Ascending aorta (tissue), 2 donors: ENCODE measurements at regions not wholly inside any gene's neighbourhood (a gene's known extent, or its start where the extent isn't known, plus 50 kb on each side); places are given as distances from the start of the nearest gene placed in this dataset.

Experiments used
- DNase-seq, 2 donors: peaks; one replicate each; pipeline ENCODE4 v3.0.0-alpha.2; 2019; ENCODE audit warnings: low spot score in 2 of 2
- H3K27ac ChIP-seq, 2 donors: fragments of 200-600 bp; sonication (generic); one replicate each; pipeline ENCODE4 v1.5.1; 2016 to 2017; ENCODE audit warnings: mild to moderate bottlenecking in 1 of 2
- H3K27me3 ChIP-seq: fragments of 200-600 bp; sonication (generic); one replicate; pipeline ENCODE4 v1.5.1; 2017
- H3K36me3 ChIP-seq, 2 donors: fragments of 200-600 bp; sonication (generic); one replicate each; pipeline ENCODE4 v1.5.1; 2016
- H3K4me1 ChIP-seq, 2 donors: fragments of 200-600 bp; sonication (generic); one replicate each; pipeline ENCODE4 v1.5.1; 2016 to 2017; ENCODE audit warnings: mild to moderate bottlenecking in 1 of 2
- H3K4me3 ChIP-seq, 2 donors: fragments of 200-600 bp; sonication (generic); one replicate each; pipeline ENCODE4 v1.5.1; 2016 to 2017; ENCODE audit warnings: mild to moderate bottlenecking in 1 of 2
- H3K9me3 ChIP-seq, 2 donors: fragments of 200-600 bp; sonication (generic); one replicate each; pipeline ENCODE4 v1.5.1; 2016
- CTCF ChIP-seq, 3 experiments: fragments of 200-600 bp in 2 of 3; fragments of 450-650 bp in 1 of 3; sonication (generic) in 2 of 3; IDR thresholded peaks; one replicate each; pipeline ENCODE4 v1.5.1; 2016 to 2019; ENCODE audit warnings: antibody characterized with exemption in 3 of 3, mild to moderate bottlenecking in 1 of 3, moderate library complexity in 1 of 3
- intact Hi-C: fragments of 100-400 bp; cut with DNase I; formaldehyde crosslinking; loops from one replicate; pipeline ENCODE4 v1.15.1; 2023

DNA sequence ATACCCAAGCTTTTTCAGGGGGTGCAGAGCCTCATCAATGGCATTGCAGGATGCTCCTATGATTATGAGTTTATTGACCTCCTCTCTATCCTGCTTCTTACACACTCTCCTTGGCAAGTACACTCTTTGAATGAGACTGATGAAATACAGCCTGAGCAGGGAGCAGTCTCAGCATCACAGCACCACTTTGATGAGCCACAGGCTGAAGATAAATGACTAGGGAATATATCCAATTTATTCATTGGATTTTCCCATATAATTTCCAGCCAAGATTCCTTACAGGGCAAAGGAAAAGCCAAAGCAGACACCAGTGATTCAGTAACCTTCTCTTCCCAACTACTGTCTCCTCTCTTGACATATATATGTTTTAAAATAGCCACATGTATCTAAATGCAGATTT, 79.2 kb downstream of the CASP12 start:
- TF ChIP-seq CTCF (IDR thresholded peaks at IDR 0.05), result no peak
- H3K27ac ChIP-seq, result no peak overlapping the region
- no peaks in the 10 kb centered on the region for H3K4me1 ChIP-seq
- H3K36me3 ChIP-seq, result no peaks in the 10 kb centered on the region
- no peaks in the 10 kb centered on the region for H3K27me3 ChIP-seq
- DNase-seq, result no peak
- intact Hi-C loops, result no loop called here
- no peak overlapping the region for H3K4me3 ChIP-seq
- H3K9me3 ChIP-seq, result no peaks in the 10 kb centered on the region

GRCh38 chr11:104817973-104818372, 80.3 kb downstream of the CASP12 start:
- intact Hi-C loops, result no loop called here
- no peaks in the 10 kb centered on the region for H3K9me3 ChIP-seq
- DNase-seq, result no peak
- H3K4me3 ChIP-seq, result no peak overlapping the region
- H3K27me3 ChIP-seq, result no peaks in the 10 kb centered on the region
- TF ChIP-seq CTCF (IDR thresholded peaks at IDR 0.05), result no peak
- no peaks in the 10 kb centered on the region for H3K4me1 ChIP-seq
- no peaks in the 10 kb centered on the region for H3K36me3 ChIP-seq
- H3K27ac ChIP-seq, result no peak overlapping the region

DNA sequence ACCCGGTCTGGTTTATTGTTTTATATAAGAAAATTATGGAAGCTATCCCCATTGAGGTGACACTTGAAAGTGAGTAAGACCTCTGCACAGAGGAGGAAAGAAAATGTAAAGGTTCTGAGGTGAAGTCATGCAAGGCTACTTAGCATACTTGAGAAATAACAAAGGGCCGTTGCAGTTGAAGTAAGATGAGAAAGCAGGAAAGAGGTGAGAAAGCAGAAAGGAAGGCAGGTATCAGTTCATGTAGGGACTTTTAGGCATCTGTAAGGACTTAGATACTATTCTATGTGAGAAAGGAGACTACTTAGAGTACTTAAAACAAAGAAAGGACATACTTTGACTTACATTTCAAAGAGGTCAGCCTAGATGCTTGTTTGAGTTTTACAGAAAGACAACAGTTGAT, 84.7 kb downstream of the CASP12 start:
- TF ChIP-seq CTCF (IDR thresholded peaks at IDR 0.05), result no peak
- intact Hi-C loops, result no loop called here
- Histone ChIP-seq H3K4me3 (no peak overlapping the region), H3K4me1 (no peaks in the 10 kb centered on the region), H3K27ac (no peak overlapping the region), H3K27me3 (no peaks in the 10 kb centered on the region), H3K9me3 (no peaks in the 10 kb centered on the region), H3K36me3 (no peaks in the 10 kb centered on the region)
- no peak for DNase-seq

DNA sequence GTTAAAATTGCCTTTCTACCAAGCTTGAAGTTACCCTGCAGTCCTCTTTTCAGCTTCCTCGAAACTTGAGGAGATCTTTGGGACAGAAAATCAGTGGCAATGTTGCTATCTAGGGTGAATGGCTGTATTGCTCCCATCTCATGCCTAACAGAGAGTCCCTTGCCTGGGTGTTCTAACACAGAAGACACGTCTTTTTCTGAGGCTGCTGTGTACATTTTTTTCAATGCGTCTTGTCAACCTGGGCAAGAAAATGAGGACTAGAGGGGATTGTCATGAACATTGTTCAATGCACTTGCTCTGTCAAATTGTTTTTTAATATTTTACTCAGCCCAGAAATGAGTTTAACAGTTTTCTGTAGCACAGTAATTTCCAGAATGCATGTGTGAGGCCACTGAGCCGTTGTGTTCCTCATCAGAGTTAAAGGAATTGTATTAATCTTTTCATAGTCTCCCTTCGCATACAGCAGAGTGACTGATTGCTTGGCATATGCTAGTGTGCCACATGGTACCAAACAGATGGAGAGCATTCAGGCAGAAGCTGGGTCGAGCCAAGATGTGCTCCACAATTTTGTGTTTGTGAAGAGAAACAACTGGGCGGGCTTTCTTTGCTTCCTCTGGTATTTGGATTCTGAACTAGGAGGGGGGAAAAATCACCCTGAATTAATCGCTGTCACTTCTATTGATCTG, 86.0 kb downstream of the CASP12 start:
- intact Hi-C loops, result no loop called here
- no peak for TF ChIP-seq CTCF (IDR thresholded peaks at IDR 0.05)
- no peaks in the 10 kb centered on the region for H3K9me3 ChIP-seq

DNA sequence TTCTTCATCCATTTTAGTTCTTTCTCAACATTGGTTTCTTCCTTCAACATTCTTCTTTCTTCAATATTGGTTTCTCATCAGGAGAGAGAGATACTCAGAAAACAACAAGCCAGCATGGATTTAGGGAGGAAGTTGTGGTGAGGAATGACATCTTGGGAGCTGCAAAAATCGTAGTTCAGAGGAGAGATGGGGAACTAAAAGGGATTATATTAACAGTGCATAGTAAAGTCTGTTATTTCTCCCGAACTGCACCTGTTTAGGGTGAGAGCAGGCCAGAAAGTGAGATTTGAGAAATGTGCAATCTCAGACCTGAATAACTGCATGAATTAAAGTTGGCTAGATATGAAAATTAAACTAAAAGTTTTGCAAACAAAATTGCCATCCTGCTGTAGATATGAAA, 94.5 kb downstream of the CASP12 start:
- intact Hi-C loops, result no loop called here
- H3K4me1 ChIP-seq, result no peaks in the 10 kb centered on the region
- no peak for TF ChIP-seq CTCF (IDR thresholded peaks at IDR 0.05)

More for the DNA sequence above, 86.0 kb downstream of the CASP12 start:
- Histone ChIP-seq H3K36me3 (no peaks in the 10 kb centered on the region), H3K4me3 (no peak overlapping the region), H3K27ac (no peak overlapping the region), H3K4me1 (no peaks in the 10 kb centered on the region), H3K27me3 (no peaks in the 10 kb centered on the region)
- DNase-seq, result no peak

DNA sequence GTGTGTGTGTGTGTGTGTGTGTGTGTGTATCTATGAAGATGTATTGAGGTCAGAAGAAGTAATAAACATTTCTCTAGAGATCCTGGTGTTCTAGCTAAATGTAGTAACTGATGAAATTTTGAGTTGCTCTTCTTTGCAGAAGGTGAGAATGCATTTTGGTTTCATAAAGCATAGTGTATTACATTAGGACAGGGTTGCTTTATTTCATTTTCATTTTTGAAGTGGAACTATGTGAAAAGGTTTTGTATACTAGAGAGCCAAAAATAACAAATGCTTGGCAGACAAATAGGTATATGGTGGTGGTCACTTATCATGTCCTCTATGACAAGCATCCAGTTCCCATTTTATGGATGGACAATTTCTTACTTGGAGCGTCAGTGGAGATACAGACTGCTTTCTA, 99.0 kb downstream of the CASP12 start:
- TF ChIP-seq CTCF (IDR thresholded peaks at IDR 0.05), result no peak

More for the DNA sequence above, 94.5 kb downstream of the CASP12 start:
- Histone ChIP-seq H3K9me3 (no peaks in the 10 kb centered on the region), H3K4me3 (no peak overlapping the region), H3K27me3 (no peaks in the 10 kb centered on the region), H3K27ac (no peak overlapping the region), H3K36me3 (no peaks in the 10 kb centered on the region)
- no peak for DNase-seq

More for the DNA sequence above, 99.0 kb downstream of the CASP12 start:
- intact Hi-C loops, result no loop called here
- no peaks in the 10 kb centered on the region for H3K9me3 ChIP-seq
- no peak for DNase-seq
- H3K36me3 ChIP-seq, result no peaks in the 10 kb centered on the region
- no peaks in the 10 kb centered on the region for H3K27me3 ChIP-seq
- no peak overlapping the region for H3K27ac ChIP-seq
- no peaks in the 10 kb centered on the region for H3K4me1 ChIP-seq
- H3K4me3 ChIP-seq, result no peak overlapping the region
